ENCODE measurements at regions not wholly inside any gene's neighbourhood (a gene's known extent, or its start where the extent isn't known, plus 50 kb on each side); places are given as distances from the start of the nearest gene placed in this dataset.
"Not testable (repeated sequence)": the region's sequence is repeated elsewhere in the genome, so short reads cannot be mapped to it uniquely, and the experiment has no call there.

GRCh38 chr5:60444661-60445360 is 255.2 kb downstream of the DEPDC1B start:
- DNase-seq (ENCODE audit: low read depth), result no peak

- DNase-seq (ENCODE audit: low read depth), result no peak
Observed at GRCh38 chr5:60439552-60439951, 260.4 kb downstream of the DEPDC1B start.

- DNase-seq (ENCODE audit: low read depth), result no peak
Observed at GRCh38 chr5:60437308-60437707, 262.7 kb downstream of the DEPDC1B start.

DNA sequence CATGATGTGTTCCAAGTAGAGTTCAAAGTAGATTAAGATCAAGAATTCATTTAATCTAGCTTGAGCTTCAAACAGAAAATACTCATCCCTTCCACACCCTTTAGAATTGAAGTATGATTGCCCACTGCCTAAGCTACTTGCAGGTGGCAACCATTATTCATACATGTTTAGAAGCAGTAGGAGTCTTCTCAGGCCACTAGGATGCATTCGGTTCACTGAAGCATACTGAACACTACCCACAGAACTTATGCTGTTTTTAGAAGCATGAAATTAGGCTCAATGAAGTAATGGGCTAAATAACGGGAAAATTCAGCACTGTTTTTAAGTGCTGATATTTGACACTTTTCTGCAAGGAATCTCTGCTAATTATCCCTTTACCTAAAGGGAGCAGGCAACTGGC is 263.4 kb downstream of the DEPDC1B start:
- DNase-seq (ENCODE audit: low read depth), result no peak

- DNase-seq (ENCODE audit: low read depth), result no peak
Observed at GRCh38 chr5:60435808-60436207, 264.2 kb downstream of the DEPDC1B start.

DNA sequence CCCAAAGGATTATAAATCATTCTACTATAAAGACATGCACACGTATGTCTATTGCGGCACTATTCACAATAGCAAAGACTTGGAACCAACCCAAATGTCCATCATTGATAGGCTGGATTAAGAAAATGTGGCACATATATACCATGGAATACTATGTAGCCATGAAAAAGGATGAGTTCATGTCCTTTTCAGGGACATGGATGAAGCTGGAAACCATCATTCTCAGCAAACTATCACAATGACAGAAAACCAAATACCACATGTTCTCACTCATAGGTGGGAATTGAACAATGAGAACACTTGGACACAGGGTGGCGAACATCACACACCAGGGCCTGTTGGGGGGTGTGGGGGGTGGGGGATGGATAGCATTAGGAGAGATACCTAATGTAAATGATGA is 273.8 kb downstream of the DEPDC1B start:
- not testable (repeated sequence) for DNase-seq (ENCODE audit: low read depth)

DNA sequence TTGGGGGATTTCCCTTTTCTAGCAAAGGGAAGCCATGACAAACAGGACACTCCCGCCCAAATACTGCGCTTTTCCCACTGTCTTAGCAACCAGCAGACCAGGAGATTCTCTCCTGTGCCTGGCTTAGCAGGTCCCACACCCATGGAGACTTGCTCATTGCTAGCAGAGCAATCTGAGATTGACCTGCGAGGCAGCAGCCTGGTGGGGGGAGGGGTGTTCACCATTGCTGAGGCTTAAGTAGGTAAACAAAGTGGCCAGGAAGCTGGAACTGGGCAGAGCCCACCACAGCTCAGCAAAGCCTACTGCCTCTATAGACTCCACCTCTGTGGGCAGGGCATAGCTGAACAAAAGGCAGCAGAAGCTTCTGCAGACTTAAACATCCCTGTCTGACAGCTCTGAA is 279.2 kb downstream of the DEPDC1B start:
- DNase-seq (ENCODE audit: low read depth), result not testable (repeated sequence)

GRCh38 chr5:60417500-60418181 is 282.3 kb downstream of the DEPDC1B start:
- no peak for DNase-seq (ENCODE audit: low read depth)

DNA sequence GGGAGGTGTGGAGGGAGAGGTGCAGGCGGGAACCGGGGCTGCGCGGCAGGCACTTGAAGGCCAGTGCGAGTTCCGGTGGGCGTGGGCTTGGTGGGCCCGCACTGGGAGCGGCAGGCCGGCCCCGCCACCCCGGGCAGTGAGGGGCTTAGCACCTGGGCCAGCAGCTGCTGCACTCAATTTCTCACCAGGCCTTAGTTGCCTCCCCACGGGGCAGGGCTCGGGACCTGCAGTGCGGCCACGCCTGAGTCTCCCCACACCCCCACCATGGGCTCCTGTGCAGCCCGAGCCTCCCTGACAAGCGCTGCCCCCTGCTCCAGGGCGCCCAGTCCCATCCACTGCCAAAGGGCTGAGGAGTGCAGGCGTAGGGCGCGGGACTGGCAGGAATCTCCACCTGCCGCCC is 284.5 kb downstream of the DEPDC1B start:
- no peak for DNase-seq (ENCODE audit: low read depth)

- no peak for DNase-seq (ENCODE audit: low read depth)
Observed at GRCh38 chr5:60410427-60410826, 289.5 kb downstream of the DEPDC1B start.

GRCh38 chr5:60404171-60404570 is 295.8 kb downstream of the DEPDC1B start:
- no peak for DNase-seq (ENCODE audit: low read depth)

- no peak for DNase-seq (ENCODE audit: low read depth)
Observed at GRCh38 chr5:60403343-60404006, 296.5 kb downstream of the DEPDC1B start.

DNA sequence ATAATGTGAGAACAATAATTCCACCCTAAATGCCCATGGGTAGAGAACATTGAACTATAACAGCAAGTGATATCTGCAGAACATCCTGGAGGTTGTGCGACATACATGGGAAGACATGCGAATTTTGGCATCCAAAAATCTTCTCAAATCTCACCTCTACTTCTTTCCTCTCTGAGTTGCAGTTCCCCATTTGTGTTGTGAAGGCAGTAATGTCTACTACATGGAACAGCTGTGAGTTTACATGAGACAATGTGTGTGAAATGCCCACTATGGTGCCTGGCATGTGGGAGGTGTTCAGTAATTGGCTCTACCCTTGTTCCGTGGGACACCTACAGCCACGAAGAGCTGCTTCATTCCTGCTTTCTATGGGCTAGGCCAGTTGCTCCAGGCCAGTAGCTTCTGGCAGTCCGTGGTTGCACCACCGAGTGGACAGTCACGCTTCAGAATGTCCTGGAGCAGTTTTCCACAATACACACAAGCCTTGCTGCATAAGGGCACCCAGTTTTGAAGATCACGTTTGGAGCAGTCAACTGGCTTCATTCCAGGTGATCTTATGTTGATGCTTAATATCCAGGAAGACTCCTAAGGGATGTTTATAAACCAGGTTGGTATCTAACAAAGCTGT is 297.7 kb downstream of the DEPDC1B start:
- DNase-seq (ENCODE audit: low read depth), result no peak

DNA sequence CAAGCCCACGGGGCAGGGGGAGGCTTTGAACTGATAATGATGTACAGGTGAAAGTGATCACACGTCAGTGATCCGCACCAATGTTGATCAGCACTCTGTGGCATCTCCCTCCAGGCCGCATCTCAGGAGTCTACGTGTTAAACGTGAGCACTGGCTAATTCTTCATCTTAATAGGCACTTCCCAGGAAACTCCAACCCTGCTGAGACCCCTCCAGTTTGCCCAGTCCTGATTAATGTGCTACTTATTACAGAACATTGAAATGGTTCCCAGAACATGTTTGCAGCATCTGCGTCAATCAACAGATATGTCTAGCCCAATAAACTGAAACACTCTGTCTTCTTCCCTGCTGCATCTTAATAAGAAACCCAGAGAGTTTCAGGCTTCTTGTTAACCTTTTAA is 298.4 kb downstream of the DEPDC1B start:
- no peak for DNase-seq (ENCODE audit: low read depth)

DNA sequence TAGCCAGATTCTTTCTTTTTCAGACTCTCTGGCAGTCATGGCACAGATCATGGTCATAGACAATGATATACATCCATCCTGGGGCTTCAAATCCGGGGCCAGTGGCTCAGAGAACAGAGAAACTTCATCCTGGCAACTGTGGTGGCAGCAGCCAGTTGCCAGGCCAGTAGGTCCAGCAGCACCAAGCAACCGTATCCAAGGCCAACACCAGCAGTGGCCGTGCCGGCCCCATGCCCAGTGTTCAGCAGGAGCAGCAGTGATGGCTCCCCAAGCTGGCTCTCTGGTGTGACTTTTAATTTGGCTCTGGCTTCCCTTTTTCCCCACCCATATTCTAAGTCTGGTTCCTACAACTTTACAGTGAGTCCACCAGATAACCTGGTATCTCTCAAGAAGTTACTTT is 300.5 kb downstream of the DEPDC1B start:
- no peak for DNase-seq (ENCODE audit: low read depth)

DNA sequence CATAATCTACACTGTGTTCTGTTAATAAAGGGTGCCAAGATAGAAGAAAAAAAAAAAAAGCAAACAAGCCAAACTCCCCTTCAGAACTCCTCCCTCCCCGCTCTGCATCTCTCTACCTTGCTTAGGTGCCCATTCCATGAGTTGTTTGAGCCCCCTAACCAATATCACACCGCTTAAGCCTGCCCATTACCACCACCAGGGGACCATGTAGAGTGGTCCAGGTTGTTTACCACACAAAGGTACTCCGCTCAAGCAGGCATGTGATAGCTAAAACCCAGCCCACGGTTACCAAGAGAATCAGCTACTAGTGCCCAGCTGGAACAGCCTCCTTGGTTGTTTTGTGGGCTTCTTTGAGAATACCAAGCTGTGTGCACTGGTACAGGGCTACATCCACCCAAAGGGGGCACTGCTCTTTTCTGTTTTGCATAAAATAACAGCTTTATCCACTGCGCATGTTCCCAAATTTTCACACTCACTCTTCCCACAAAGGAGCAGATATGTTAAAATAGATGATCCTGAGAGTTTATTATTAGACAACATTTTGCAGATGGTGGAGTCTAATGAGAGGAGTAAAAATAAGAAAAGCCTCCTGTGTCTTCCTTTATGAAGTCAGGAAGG is 304.1 kb downstream of the DEPDC1B start:
- no peak for DNase-seq (ENCODE audit: low read depth)

DNA sequence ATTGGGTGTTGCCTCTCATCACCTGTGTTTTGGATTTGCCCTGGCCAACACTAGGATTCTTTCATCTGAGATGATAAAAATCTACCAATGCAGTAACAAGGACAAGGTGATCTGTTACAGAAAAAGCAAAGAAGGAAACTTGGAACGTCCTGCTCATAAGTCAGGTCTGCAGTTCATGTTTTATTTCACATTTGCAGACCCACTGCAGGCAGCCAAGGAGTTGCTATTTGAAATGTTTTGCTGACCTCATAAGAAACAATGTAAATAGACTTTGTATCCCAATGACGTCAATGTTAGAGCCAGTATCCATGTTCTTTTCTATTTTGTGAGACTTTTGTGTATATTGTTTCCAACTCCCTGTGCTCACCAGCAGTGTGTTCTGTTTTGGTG is 312.9 kb downstream of the DEPDC1B start:
- DNase-seq (ENCODE audit: low read depth), result no peak

DNA sequence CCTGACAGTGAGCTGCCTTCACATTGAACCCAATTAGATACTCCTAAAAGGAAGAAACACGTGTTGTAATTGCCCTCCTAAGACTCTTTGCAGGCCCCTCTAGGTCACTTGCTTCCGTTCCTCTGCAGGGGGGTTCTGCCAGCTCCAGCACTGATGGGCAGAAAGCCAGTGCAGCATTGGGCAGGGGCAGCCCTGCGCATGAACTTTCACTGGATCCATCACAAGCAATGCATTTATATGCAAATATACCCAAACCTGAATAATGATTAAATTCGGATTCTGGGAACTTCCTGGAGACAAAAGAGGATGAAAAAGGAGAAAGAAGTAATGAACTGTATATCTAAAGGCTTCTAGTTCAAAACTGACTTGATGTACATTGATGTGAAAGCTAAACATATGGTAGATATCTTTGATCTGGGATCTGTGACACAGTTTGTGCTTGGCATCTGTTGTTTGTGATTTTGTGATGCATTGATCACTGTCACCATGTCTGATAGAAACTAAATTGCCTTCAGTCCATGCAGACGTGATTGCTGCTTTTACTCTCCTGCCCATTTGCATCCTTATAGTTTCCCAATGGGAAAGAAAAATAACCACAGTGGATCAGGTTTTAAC is 313.4 kb downstream of the DEPDC1B start:
- DNase-seq (ENCODE audit: low read depth), result no peak

GRCh38 chr5:60382716-60383115 is 317.2 kb downstream of the DEPDC1B start:
- DNase-seq (ENCODE audit: low read depth), result peak; percentile 10

- no peak for DNase-seq (ENCODE audit: low read depth)
Observed at GRCh38 chr5:60379907-60380306, 320.1 kb downstream of the DEPDC1B start.

DNA sequence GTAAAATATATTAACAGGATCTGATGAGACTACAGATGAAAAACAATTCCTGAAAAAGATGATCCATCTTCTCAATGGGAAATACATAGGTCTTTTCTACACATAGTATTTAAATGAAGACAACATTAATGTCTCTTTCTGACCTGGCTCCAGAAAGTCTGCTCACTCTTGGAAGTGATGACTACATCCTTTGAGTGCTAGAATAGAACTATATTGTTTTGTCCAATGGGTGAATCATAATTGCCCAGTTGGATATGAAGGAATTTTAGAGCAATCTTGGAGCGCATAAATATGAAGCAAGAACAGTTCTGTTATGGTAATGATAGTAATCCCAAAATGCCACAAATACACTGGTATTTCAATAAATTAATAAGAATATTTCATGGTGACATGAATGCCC is 322.1 kb downstream of the DEPDC1B start:
- peak; percentile 6 for DNase-seq (ENCODE audit: low read depth)

DNA sequence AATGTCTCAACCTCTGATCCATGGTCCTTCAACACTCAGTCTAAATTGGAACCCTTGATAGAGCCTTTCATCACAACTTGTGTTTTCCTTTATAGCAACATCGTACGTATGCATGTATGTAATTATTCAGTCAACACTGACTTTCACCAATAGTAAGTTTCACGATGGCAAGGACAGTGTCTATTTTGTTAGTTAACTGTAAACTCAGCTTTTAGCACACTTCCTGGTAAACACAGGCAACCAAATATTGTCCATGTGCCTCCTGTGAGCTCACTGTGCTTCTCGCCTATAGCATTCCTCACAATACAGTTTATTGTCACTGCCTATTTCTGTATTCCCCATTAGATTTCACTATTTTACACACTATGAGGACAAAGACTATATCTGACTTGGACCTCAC is 323.1 kb downstream of the DEPDC1B start:
- no peak for DNase-seq (ENCODE audit: low read depth)
